SK-N-SH (cell line): ENCODE measurements at regions not wholly inside any gene's neighbourhood (a gene's known extent, or its start where the extent isn't known, plus 50 kb on each side); places are given as distances from the start of the nearest gene placed in this dataset.

ENCODE experiments used
- POLR2AphosphoS5 ChIP-seq: IDR thresholded peaks from 2 replicates; pipeline ENCODE4 v1.6.1; 2012; ENCODE audit warnings: low read depth, low read length
- RAD21 ChIP-seq: IDR thresholded peaks from 2 replicates; pipeline ENCODE4 v1.6.1; 2012; ENCODE audit warnings: mild to moderate bottlenecking, low read length

DNA sequence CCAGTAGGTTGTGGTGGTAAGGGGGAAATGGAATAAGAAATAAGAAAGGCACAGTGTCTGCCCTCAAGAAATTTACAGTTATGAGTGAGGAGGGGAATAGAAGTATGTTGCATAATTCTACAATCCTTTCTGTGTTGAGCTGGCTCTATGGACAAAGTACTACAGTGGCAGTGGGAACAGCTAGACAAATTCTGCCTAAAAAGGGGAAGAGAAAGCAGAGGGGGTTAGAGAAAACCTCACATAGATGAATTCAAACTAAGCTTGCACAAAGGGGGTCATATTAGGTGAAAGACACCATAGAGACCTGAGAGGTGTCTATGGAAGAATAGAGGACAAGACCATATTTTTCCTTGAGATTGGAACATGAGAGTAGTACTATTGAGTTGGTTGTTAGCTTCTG lies 146.9 kb upstream of the VGLL2 start:
- TF ChIP-seq RAD21 (no peak), POLR2AphosphoS5 (no peak)
